ENCODE measurements at regions not wholly inside any gene's neighbourhood (a gene's known extent, or its start where the extent isn't known, plus 50 kb on each side); places are given as distances from the start of the nearest gene placed in this dataset.

DNA sequence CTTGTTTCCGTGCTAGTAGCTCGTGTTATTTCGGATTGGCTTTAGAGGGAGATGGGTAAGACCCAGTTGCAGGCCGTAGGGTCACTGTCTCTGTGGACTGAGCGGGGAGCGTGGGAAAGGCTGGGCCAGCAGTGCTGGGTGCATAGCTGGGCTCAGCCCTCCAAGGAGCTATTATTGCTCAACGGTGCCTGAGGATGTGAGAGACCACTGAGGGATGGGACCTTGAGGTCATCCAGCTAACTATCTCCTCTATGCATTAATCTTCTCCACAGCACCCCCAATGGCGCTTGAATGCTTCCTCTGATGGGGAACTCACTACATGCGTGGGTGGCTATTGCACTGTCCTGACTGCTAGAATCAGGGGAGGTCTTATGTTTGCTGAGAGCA, 126.1 kb upstream of the FOXF1 start:
- no peak for DNase-seq (ENCODE audit: extremely low spot score, unreplicated experiment)
- no peaks in the 10 kb centered on the region for H3K9me3 Mint-ChIP-seq (ENCODE audit: unreplicated experiment)
- no peak overlapping the region for H3K27ac Mint-ChIP-seq (ENCODE audit: unreplicated experiment)
- no peak overlapping the region for H3K4me3 Mint-ChIP-seq (ENCODE audit: unreplicated experiment)
- TF ChIP-seq CTCF (IDR thresholded peaks at IDR 0.05), result no peak
- H3K4me1 Mint-ChIP-seq (ENCODE audit: unreplicated experiment), result no peaks in the 10 kb centered on the region
- peaks cover 5% of the 10 kb centered on the region for H3K27me3 Mint-ChIP-seq (ENCODE audit: unreplicated experiment)
- no peaks in the 10 kb centered on the region for H3K36me3 Mint-ChIP-seq (ENCODE audit: unreplicated experiment)

- H3K27me3 Mint-ChIP-seq (ENCODE audit: unreplicated experiment), result peaks cover 5% of the 10 kb centered on the region
Measured at GRCh38 chr16:86384980-86385379, 125.3 kb upstream of the FOXF1 start.

GRCh38 chr16:86387468-86388440, 122.6 kb upstream of the FOXF1 start:
- Mint-ChIP-seq H3K9me3 (ENCODE audit: unreplicated experiment) (no peaks in the 10 kb centered on the region), H3K4me3 (ENCODE audit: unreplicated experiment) (no peak overlapping the region), H3K36me3 (ENCODE audit: unreplicated experiment) (no peaks in the 10 kb centered on the region), H3K27me3 (ENCODE audit: unreplicated experiment) (no peaks in the 10 kb centered on the region), H3K4me1 (ENCODE audit: unreplicated experiment) (no peaks in the 10 kb centered on the region), H3K27ac (ENCODE audit: unreplicated experiment) (no peak overlapping the region)
- DNase-seq (ENCODE audit: extremely low spot score, unreplicated experiment), result no peak
- no peak for TF ChIP-seq CTCF (IDR thresholded peaks at IDR 0.05)

More at GRCh38 chr16:86384980-86385379, 125.3 kb upstream of the FOXF1 start:
- Mint-ChIP-seq H3K36me3 (ENCODE audit: unreplicated experiment) (no peaks in the 10 kb centered on the region), H3K4me1 (ENCODE audit: unreplicated experiment) (no peaks in the 10 kb centered on the region), H3K4me3 (ENCODE audit: unreplicated experiment) (no peak overlapping the region), H3K27ac (ENCODE audit: unreplicated experiment) (no peak overlapping the region), H3K9me3 (ENCODE audit: unreplicated experiment) (no peaks in the 10 kb centered on the region)
- no peak for DNase-seq (ENCODE audit: extremely low spot score, unreplicated experiment)
- no peak for TF ChIP-seq CTCF (IDR thresholded peaks at IDR 0.05)

DNA sequence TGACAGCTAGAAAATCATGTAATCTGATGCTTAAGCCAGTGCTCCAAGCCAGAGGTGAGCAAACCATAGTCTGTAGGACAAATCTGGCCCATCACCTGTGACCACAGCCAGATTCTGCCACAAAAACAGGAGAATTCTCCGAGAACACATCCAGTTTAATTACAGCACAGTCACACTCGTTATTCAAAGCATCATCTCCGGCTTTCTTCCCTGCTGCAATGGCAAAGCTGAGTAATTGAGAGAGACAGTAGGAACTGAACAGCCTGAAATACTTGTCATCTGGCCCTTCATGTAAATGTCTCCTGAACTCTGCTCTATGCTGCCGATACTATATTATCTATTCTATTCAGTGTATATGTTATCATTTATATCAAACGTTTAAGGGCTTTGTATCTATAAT, 121.4 kb upstream of the FOXF1 start:
- no peak overlapping the region for H3K4me3 Mint-ChIP-seq (ENCODE audit: unreplicated experiment)
- no peaks in the 10 kb centered on the region for H3K4me1 Mint-ChIP-seq (ENCODE audit: unreplicated experiment)
- no peaks in the 10 kb centered on the region for H3K27me3 Mint-ChIP-seq (ENCODE audit: unreplicated experiment)
- H3K36me3 Mint-ChIP-seq (ENCODE audit: unreplicated experiment), result no peaks in the 10 kb centered on the region
- no peaks in the 10 kb centered on the region for H3K9me3 Mint-ChIP-seq (ENCODE audit: unreplicated experiment)
- DNase-seq (ENCODE audit: extremely low spot score, unreplicated experiment), result no peak
- H3K27ac Mint-ChIP-seq (ENCODE audit: unreplicated experiment), result no peak overlapping the region
- no peak for TF ChIP-seq CTCF (IDR thresholded peaks at IDR 0.05)

- no peaks in the 10 kb centered on the region for H3K4me1 Mint-ChIP-seq (ENCODE audit: unreplicated experiment)
- H3K27me3 Mint-ChIP-seq (ENCODE audit: unreplicated experiment), result no peaks in the 10 kb centered on the region
- no peak for DNase-seq (ENCODE audit: extremely low spot score, unreplicated experiment)
- no peak overlapping the region for H3K4me3 Mint-ChIP-seq (ENCODE audit: unreplicated experiment)
- no peaks in the 10 kb centered on the region for H3K9me3 Mint-ChIP-seq (ENCODE audit: unreplicated experiment)
- H3K27ac Mint-ChIP-seq (ENCODE audit: unreplicated experiment), result no peak overlapping the region
- no peak for TF ChIP-seq CTCF (IDR thresholded peaks at IDR 0.05)
- no peaks in the 10 kb centered on the region for H3K36me3 Mint-ChIP-seq (ENCODE audit: unreplicated experiment)
Measured at GRCh38 chr16:86389566-86390328, 120.6 kb upstream of the FOXF1 start.
